ENCODE measurements at regions not wholly inside any gene's neighbourhood (a gene's known extent, or its start where the extent isn't known, plus 50 kb on each side); places are given as distances from the start of the nearest gene placed in this dataset.

DNA sequence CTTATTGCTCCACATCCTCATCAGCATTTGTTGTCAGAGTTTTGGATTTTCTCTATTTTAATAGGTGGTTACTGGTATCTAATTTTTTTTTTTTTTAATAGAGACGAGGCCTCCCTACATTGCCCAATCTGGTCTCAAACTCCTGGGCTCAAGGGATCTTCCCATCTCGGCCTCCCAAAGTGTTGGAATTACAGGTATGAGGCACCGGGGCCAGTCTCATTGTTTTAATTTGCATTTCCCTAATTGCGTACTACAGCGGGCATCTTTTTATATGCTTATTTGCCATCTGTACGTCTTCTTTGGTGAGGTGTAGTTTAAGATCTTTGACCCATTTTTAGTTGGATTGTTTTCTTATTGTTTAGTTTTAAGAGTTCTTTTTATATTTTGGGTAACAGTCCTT is 210.4 kb upstream of the SULF2 start:
- Histone ChIP-seq H3K4me3 (ENCODE audit: low read length) (no peak overlapping the region), H3K4me2 (ENCODE audit: low read length) (no peak overlapping the region), H4K20me1 (ENCODE audit: insufficient read depth, low read length) (no peaks in the 10 kb centered on the region), H3K9me3 (ENCODE audit: insufficient read depth, low read length) (peaks cover 13% of the 10 kb centered on the region; the same call in 1 of the 2 replicates), H3K79me2 (ENCODE audit: low read length) (no peaks in the 10 kb centered on the region), H3K4me1 (ENCODE audit: low read length) (no peaks in the 10 kb centered on the region), H3K27ac (ENCODE audit: low read length) (no peak overlapping the region), H2AFZ (ENCODE audit: low read depth, low read length) (no peak overlapping the region), H3K36me3 (replicated peaks; ENCODE audit: low read depth, low read length) (no peaks in the 10 kb centered on the region), H3K27me3 (ENCODE audit: low read depth, low read length) (peaks cover 38% of the 10 kb centered on the region; the same call in 1 of the 2 replicates), H3K9ac (ENCODE audit: low read length) (no peak overlapping the region)
- no peak for TF ChIP-seq EZH2phosphoT487 (IDR thresholded peaks at IDR 0.05; ENCODE audit: low read depth)
- TF ChIP-seq, protein P1, sequence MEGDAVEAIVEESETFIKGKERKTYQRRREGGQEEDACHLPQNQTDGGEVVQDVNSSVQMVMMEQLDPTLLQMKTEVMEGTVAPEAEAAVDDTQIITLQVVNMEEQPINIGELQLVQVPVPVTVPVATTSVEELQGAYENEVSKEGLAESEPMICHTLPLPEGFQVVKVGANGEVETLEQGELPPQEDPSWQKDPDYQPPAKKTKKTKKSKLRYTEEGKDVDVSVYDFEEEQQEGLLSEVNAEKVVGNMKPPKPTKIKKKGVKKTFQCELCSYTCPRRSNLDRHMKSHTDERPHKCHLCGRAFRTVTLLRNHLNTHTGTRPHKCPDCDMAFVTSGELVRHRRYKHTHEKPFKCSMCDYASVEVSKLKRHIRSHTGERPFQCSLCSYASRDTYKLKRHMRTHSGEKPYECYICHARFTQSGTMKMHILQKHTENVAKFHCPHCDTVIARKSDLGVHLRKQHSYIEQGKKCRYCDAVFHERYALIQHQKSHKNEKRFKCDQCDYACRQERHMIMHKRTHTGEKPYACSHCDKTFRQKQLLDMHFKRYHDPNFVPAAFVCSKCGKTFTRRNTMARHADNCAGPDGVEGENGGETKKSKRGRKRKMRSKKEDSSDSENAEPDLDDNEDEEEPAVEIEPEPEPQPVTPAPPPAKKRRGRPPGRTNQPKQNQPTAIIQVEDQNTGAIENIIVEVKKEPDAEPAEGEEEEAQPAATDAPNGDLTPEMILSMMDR (IDR thresholded peaks at IDR 0.05; ENCODE audit: low read depth, low read length), result no peak

DNA sequence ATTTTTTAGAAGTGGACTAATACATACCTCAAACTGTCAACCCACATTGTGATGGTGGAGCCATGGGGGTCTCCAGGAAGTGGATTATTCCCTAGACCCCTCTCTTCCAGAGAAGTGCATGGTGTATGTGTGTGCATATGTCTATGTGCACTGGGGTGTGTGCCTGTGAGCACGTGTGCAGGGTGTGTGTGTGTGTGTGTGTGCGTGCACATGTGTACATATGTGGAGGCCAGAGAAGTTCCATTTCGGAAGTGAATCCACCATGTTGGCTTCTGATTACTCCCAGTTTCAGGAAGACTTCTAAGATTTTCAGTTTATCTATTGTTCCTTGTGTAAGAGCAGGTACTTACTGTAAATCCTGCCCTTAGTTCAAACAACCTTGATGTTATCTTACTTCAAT is 208.5 kb upstream of the SULF2 start:
- H3K9me3 ChIP-seq (ENCODE audit: insufficient read depth, low read length), result peaks cover 9% of the 10 kb centered on the region; the same call in 1 of the 2 replicates
- H3K4me2 ChIP-seq (ENCODE audit: low read length), result no peak overlapping the region
- no peaks in the 10 kb centered on the region for H3K36me3 ChIP-seq (replicated peaks; ENCODE audit: low read depth, low read length)
- peaks cover 46% of the 10 kb centered on the region; the same call in 1 of the 2 replicates for H3K27me3 ChIP-seq (ENCODE audit: low read depth, low read length)
- H3K4me3 ChIP-seq (ENCODE audit: low read length), result no peak overlapping the region
- TF ChIP-seq, protein P1 (IDR thresholded peaks at IDR 0.05; ENCODE audit: low read depth, low read length), result no peak
- TF ChIP-seq EZH2phosphoT487 (IDR thresholded peaks at IDR 0.05; ENCODE audit: low read depth), result no peak
- H3K79me2 ChIP-seq (ENCODE audit: low read length), result no peaks in the 10 kb centered on the region
- H3K4me1 ChIP-seq (ENCODE audit: low read length), result no peaks in the 10 kb centered on the region
- no peak overlapping the region for H3K9ac ChIP-seq (ENCODE audit: low read length)
- no peak overlapping the region for H2AFZ ChIP-seq (ENCODE audit: low read depth, low read length)
- no peak overlapping the region for H3K27ac ChIP-seq (ENCODE audit: low read length)
- no peaks in the 10 kb centered on the region for H4K20me1 ChIP-seq (ENCODE audit: insufficient read depth, low read length)

DNA sequence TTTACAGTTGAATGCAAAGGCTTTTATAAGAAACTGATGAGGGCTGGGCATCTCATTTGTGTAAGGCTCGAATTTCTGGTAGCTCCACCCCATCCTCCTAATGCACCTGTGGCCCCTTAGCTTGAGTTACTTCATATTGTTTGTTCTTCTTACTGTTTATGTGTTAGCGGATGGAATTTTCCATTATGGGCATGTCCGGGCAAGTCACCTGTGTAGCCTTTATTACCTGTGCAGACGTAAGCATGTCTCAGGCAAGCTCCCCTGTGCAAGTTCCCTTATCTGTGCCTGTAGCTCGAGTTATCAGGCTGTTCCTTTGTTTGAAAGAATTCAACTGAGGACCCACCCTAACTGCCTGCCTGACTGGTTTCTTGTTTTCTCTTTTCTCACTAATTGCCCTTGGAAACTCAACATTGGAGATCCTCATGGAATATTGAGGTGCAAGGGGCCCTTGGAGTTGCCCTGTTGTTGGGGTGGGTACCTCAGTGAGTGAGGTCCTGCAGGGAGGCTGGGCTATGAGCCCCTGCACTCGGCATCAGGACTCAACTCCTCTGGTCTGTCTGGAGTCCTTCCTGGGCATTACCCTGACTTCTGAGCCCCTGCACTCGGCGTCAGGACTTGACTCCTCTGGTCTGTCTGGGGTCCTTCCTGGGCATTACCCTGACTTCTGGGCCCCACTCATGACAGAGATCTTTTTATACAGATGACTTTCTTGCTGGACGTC is 207.9 kb upstream of the SULF2 start:
- H3K79me2 ChIP-seq (ENCODE audit: low read length), result no peaks in the 10 kb centered on the region
- no peaks in the 10 kb centered on the region for H3K36me3 ChIP-seq (replicated peaks; ENCODE audit: low read depth, low read length)
- H3K4me1 ChIP-seq (ENCODE audit: low read length), result no peaks in the 10 kb centered on the region
- H3K4me3 ChIP-seq (ENCODE audit: low read length), result no peak overlapping the region
- no peaks in the 10 kb centered on the region for H4K20me1 ChIP-seq (ENCODE audit: insufficient read depth, low read length)
- TF ChIP-seq EZH2phosphoT487 (IDR thresholded peaks at IDR 0.05; ENCODE audit: low read depth), result no peak
- TF ChIP-seq, protein P1 (IDR thresholded peaks at IDR 0.05; ENCODE audit: low read depth, low read length), result no peak
- peaks cover 9% of the 10 kb centered on the region; the same call in 1 of the 2 replicates for H3K9me3 ChIP-seq (ENCODE audit: insufficient read depth, low read length)
- no peak overlapping the region for H3K9ac ChIP-seq (ENCODE audit: low read length)
- no peak overlapping the region for H3K4me2 ChIP-seq (ENCODE audit: low read length)
- H3K27me3 ChIP-seq (ENCODE audit: low read depth, low read length), result peaks cover 46% of the 10 kb centered on the region; the same call in 1 of the 2 replicates
- no peak overlapping the region for H3K27ac ChIP-seq (ENCODE audit: low read length)
- H2AFZ ChIP-seq (ENCODE audit: low read depth, low read length), result no peak overlapping the region

- Histone ChIP-seq H3K27ac (ENCODE audit: low read length) (no peak overlapping the region), H3K9me3 (ENCODE audit: insufficient read depth, low read length) (peaks cover 9% of the 10 kb centered on the region; the same call in 1 of the 2 replicates), H3K4me1 (ENCODE audit: low read length) (no peaks in the 10 kb centered on the region), H3K4me3 (ENCODE audit: low read length) (no peak overlapping the region), H2AFZ (ENCODE audit: low read depth, low read length) (no peak overlapping the region), H3K9ac (ENCODE audit: low read length) (no peak overlapping the region), H3K36me3 (replicated peaks; ENCODE audit: low read depth, low read length) (no peaks in the 10 kb centered on the region), H3K4me2 (ENCODE audit: low read length) (no peak overlapping the region), H3K27me3 (ENCODE audit: low read depth, low read length) (peaks cover 44% of the 10 kb centered on the region; the same call in 1 of the 2 replicates), H4K20me1 (ENCODE audit: insufficient read depth, low read length) (no peaks in the 10 kb centered on the region), H3K79me2 (ENCODE audit: low read length) (no peaks in the 10 kb centered on the region)
- no peak for TF ChIP-seq EZH2phosphoT487 (IDR thresholded peaks at IDR 0.05; ENCODE audit: low read depth)
- TF ChIP-seq, protein P1 (IDR thresholded peaks at IDR 0.05; ENCODE audit: low read depth, low read length), result no peak
Measured at GRCh38 chr20:47991875-47992488, 206.7 kb upstream of the SULF2 start.
